Activated CD4-positive, alpha-beta T cell treated with anti-CD3 and anti-CD28 coated beads for 48 hours (primary cell): ENCODE measurements at regions not wholly inside any gene's neighbourhood (a gene's known extent, or its start where the extent isn't known, plus 50 kb on each side); places are given as distances from the start of the nearest gene placed in this dataset.
"Not testable (repeated sequence)": the region's sequence is repeated elsewhere in the genome, so short reads cannot be mapped to it uniquely, and the experiment has no call there.

Experiments
- DNase-seq: peaks from one replicate; pipeline ENCODE4 v3.0.0-alpha.2; 2020

GRCh38 chrY:18599606-18600005 lies 53.1 kb downstream of the HSFY1 start:
- DNase-seq = not testable (repeated sequence)

GRCh38 chrY:18601287-18601686 lies 54.8 kb downstream of the HSFY1 start:
- DNase-seq = not testable (repeated sequence)

- DNase-seq = not testable (repeated sequence)
Observed at GRCh38 chrY:18606251-18606650, 59.7 kb downstream of the HSFY1 start.

- not testable (repeated sequence) for DNase-seq
Observed at GRCh38 chrY:18608205-18608604, 61.7 kb downstream of the HSFY1 start.

- DNase-seq = not testable (repeated sequence)
Observed at GRCh38 chrY:18615809-18616208, 69.3 kb downstream of the HSFY1 start.

- not testable (repeated sequence) for DNase-seq
Observed at GRCh38 chrY:18629805-18630516, 83.4 kb downstream of the HSFY1 start.

GRCh38 chrY:18630571-18630970 lies 84.1 kb downstream of the HSFY1 start:
- DNase-seq = not testable (repeated sequence)

GRCh38 chrY:18631610-18632009 lies 85.1 kb downstream of the HSFY1 start:
- DNase-seq = not testable (repeated sequence)

- DNase-seq = no peak
Observed at GRCh38 chrY:18650746-18651145, 104.2 kb downstream of the HSFY1 start.

GRCh38 chrY:18664559-18664958 lies 109.0 kb downstream of the HSFY2 start:
- no peak for DNase-seq

GRCh38 chrY:18669790-18670189 lies 103.7 kb downstream of the HSFY2 start:
- peak; percentile 27 for DNase-seq

- no peak for DNase-seq
Observed at GRCh38 chrY:18671970-18672369, 101.6 kb downstream of the HSFY2 start.

GRCh38 chrY:18686027-18686426 lies 87.5 kb downstream of the HSFY2 start:
- DNase-seq = not testable (repeated sequence)

- not testable (repeated sequence) for DNase-seq
Observed at GRCh38 chrY:18688362-18688761, 85.2 kb downstream of the HSFY2 start.

- DNase-seq = not testable (repeated sequence)
Observed at GRCh38 chrY:18689420-18689819, 84.1 kb downstream of the HSFY2 start.

- not testable (repeated sequence) for DNase-seq
Observed at GRCh38 chrY:18689890-18690593, 83.5 kb downstream of the HSFY2 start.

GRCh38 chrY:18696788-18697187 lies 76.7 kb downstream of the HSFY2 start:
- not testable (repeated sequence) for DNase-seq

- DNase-seq = not testable (repeated sequence)
Observed at GRCh38 chrY:18704198-18704597, 69.3 kb downstream of the HSFY2 start.

- DNase-seq = not testable (repeated sequence)
Observed at GRCh38 chrY:18711785-18712184, 61.8 kb downstream of the HSFY2 start.

- DNase-seq = not testable (repeated sequence)
Observed at GRCh38 chrY:18713760-18714159, 59.8 kb downstream of the HSFY2 start.

- DNase-seq = not testable (repeated sequence)
Observed at GRCh38 chrY:18718714-18719113, 54.8 kb downstream of the HSFY2 start.

GRCh38 chrY:18720395-18720794 lies 53.1 kb downstream of the HSFY2 start:
- DNase-seq = not testable (repeated sequence)
